NCI-H1092 (cell line): ENCODE measurements at regions not wholly inside any gene's neighbourhood (a gene's known extent, or its start where the extent isn't known, plus 50 kb on each side); places are given as distances from the start of the nearest gene placed in this dataset.

Experiments
- DNase-seq: peaks from one replicate; lab custom pipeline; 2025; lab: John Stamatoyannopoulos, UW

DNA sequence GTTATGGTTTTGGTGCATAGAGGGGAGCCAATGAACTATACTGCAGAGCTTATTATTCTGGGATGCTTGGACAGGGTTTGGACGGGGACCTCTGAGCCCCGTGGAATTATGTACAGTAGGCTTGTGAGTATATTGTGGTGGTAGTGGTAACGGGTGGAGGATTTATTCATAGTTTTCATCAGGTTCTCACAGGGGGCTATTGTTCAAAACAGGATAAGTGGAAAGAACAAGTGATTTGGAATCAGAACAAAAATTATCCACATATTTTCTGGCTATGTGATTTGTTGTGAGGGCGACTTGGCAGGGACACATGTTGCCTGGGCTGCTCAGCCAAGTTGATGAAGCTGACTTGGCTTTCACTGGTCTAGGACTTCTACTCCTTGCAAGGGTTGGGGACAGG lies 64.6 kb upstream of the ELOVL5 start:
- DNase-seq = no peak

DNA sequence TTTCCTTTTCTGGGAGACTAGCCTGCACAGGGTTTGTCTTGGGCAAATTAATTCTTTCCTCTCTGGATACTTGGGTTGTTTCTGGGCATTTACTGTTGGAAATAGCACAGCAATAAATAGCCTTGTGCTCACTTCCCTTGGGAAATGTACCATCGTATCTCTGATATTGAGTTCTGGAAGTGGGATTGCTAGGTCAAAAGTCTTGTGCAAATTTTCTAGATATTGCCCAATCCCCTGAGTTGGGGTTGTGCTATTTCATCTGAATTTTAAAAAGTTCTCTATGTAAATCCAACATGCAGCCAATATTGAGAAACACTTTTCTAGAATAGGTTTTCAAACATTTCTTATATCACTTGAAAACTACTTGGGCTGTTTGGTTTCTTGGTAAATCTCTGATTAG lies 64.0 kb upstream of the ELOVL5 start:
- DNase-seq = no peak

GRCh38 chr6:53412021-53412715 lies 63.4 kb upstream of the ELOVL5 start:
- DNase-seq = no peak

- no peak for DNase-seq
Observed at GRCh38 chr6:53411451-53411850, 62.7 kb upstream of the ELOVL5 start.

- no peak for DNase-seq
Observed at GRCh38 chr6:53410508-53411258, 61.9 kb upstream of the ELOVL5 start.

DNA sequence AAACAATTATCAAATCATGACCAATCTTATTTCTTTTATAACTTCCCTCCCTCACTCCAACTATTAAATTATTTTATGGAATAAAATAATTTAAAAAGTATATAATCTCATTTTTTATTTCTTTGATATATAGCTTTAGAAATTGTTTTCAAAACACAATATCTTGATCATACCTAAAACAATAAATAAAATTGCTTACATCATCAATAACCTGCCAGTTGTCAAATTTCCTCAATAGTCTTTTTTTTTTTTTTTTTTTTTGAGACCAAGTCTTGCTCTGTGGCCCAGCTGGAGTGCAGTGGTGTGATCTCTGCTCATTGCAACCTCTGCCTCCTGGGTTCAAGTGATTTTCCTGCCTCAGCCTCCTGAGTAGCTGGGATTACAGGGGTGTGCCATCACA lies 60.1 kb upstream of the ELOVL5 start:
- no peak for DNase-seq

DNA sequence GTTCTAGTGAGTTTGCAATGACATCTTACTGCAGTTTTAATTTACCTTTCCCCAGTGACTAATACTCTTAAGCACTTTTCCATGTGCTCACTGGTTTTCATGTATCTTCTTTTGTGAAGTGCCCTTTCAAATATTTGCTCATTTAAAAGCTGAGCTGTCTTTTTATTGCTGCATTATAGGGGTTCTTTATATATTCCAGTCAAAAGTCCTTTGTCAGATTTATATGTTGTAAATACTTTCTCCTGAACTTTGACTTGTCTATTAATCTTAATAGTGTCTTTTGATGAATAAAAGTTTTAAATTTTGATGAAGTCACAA lies 50.2 kb upstream of the ELOVL5 start:
- no peak for DNase-seq

DNA sequence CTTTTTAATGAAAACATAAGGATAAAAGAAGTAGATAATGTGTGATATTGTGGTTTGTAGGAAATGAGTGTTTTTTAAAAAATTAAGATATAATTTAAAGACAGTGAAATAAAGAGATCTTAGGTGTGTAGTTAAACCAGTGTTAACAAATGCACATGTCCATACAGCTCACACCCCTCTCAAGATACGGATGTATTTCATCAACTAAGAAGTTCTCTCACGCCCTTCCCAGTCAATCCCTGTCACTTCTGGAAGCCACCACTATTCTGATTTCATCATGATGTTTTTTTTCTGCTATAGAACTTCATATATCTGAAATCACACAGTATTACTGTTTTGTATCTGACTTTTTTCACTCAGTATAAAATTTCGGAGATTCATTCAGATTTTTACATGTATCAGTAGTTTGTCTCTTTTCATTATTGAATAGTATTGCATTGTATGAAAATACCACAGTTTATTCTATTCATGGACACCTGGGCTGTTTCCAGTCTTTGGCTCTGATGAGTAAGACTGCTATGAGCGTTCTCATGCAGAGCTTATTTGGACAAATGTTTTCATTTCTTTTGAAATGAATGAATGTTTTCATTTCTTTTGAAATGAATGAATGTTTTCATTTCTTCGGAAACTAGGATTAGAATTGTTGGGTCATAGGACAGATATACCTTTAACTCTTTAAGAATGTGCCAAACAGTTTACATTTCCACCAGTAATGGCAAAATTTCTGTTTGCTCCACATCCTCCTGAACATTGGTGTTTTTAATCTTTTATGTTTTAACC lies 49.7 kb upstream of the ELOVL5 start:
- DNase-seq = no peak
